ENCODE measurements at regions not wholly inside any gene's neighbourhood (a gene's known extent, or its start where the extent isn't known, plus 50 kb on each side); places are given as distances from the start of the nearest gene placed in this dataset.

GRCh38 chr7:104963991-104964385 lies 50.0 kb upstream of the KMT2E start:
- TF ChIP-seq CTCF (conservative IDR thresholded peaks at IDR 0.05 in 1 of 2, IDR thresholded peaks at IDR 0.05 in 1 of 2; ENCODE audit: extremely low read depth in 1 of 2, insufficient read depth in 1 of 2, low read depth in 1 of 2, low read length in 2 of 2): no peak
- no peak for TF ChIP-seq EZH2 (IDR thresholded peaks at IDR 0.05; ENCODE audit: borderline replicate concordance, low read length)

Data from mammary epithelial cell (primary cell).